HepG2 (cell line): ENCODE measurements at regions not wholly inside any gene's neighbourhood (a gene's known extent, or its start where the extent isn't known, plus 50 kb on each side); places are given as distances from the start of the nearest gene placed in this dataset.

ENCODE experiments used
- HNRNPK ChIP-seq: fragments of 200-400 bp; formaldehyde crosslinking; IDR thresholded peaks from 2 replicates; pipeline ENCODE4 v1.6.1; 2018; ENCODE audit warnings: low read length, low read depth, moderate library complexity, mild to moderate bottlenecking; ENCODE audit not compliant: poor library complexity, severe bottlenecking
- PHF8 ChIP-seq: sonication (generic); formaldehyde crosslinking; IDR thresholded peaks from 2 replicates; pipeline ENCODE4 v1.5.0; 2020; ENCODE audit warnings: missing genetic modification reagents
- SMAD1 ChIP-seq: sonication (generic); formaldehyde crosslinking; IDR thresholded peaks from 2 replicates; pipeline ENCODE4 v1.4.0; 2020; ENCODE audit warnings: missing genetic modification reagents, low read depth, mild to moderate bottlenecking, borderline replicate concordance
- SMC3 ChIP-seq: IDR thresholded peaks from 2 replicates; pipeline ENCODE4 v1.6.1; 2011; ENCODE audit warnings: low read length, improper control_type of control experiment
- ZFP36L1 ChIP-seq: sonication (generic); formaldehyde crosslinking; IDR thresholded peaks from 2 replicates; pipeline ENCODE4 v1.8.0; 2022; ENCODE audit warnings: mild to moderate bottlenecking, missing genetic modification reagents, moderate library complexity
- ZNF101 ChIP-seq: sonication (generic); formaldehyde crosslinking; IDR thresholded peaks from 2 replicates; pipeline ENCODE4 v1.4.0; 2020; ENCODE audit warnings: mild to moderate bottlenecking, low read depth, missing genetic modification reagents, borderline replicate concordance
- ZNF670 ChIP-seq: sonication (generic); formaldehyde crosslinking; IDR thresholded peaks from 2 replicates; pipeline ENCODE4 v1.8.0; 2022; ENCODE audit warnings: mild to moderate bottlenecking, missing genetic modification reagents, borderline replicate concordance
- TF ChIP-seq, protein P1 (sequence below): sonication (generic); formaldehyde crosslinking; IDR thresholded peaks from 2 replicates; pipeline ENCODE4 v1.4.0; 2020; ENCODE audit warnings: mild to moderate bottlenecking, missing genetic modification reagents, borderline replicate concordance
- TF ChIP-seq, protein P2 (sequence below): sonication (generic); formaldehyde crosslinking; IDR thresholded peaks from 2 replicates; pipeline ENCODE4 v1.5.0; 2020; ENCODE audit warnings: mild to moderate bottlenecking, missing genetic modification reagents
- TF ChIP-seq, protein P3 (sequence below): sonication (generic); formaldehyde crosslinking; IDR thresholded peaks from 2 replicates; pipeline ENCODE4 v1.5.1; 2020; ENCODE audit warnings: missing genetic modification reagents, mild to moderate bottlenecking, borderline replicate concordance

DNA sequence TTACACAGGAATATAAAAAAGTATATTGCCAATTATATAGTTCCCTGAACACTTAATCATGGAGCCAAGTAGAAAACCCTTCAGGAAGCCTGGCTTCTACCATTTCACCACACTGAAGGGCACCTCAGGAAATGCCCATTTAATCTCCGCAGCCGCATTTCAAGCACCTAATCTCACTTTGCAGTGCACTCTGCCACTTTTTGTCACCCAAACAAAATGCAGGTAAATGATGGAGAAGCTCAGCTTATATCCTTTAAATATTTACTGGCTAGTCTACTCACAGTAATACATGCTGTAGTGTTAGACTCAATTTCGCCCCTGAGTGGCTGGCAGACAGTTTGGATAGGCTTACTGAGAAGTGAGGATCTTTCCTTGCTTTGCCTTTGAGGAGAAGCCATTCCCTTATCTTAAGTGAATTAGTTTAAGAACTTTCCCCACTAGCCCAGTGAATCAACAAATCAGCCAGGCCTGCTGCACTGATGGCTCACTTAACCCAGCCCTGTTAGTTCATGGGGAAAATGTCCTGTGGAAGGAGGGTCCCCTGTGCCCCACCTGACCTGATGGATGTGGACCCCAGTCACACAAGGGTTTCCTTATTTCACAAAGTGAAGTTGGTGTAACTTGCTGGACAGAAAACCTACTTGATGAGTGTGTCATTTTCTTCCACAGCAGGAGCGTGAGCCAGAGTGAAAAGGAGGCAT, 209.7 kb downstream of the CAAP1 start (continued):
- TF ChIP-seq, protein P1, sequence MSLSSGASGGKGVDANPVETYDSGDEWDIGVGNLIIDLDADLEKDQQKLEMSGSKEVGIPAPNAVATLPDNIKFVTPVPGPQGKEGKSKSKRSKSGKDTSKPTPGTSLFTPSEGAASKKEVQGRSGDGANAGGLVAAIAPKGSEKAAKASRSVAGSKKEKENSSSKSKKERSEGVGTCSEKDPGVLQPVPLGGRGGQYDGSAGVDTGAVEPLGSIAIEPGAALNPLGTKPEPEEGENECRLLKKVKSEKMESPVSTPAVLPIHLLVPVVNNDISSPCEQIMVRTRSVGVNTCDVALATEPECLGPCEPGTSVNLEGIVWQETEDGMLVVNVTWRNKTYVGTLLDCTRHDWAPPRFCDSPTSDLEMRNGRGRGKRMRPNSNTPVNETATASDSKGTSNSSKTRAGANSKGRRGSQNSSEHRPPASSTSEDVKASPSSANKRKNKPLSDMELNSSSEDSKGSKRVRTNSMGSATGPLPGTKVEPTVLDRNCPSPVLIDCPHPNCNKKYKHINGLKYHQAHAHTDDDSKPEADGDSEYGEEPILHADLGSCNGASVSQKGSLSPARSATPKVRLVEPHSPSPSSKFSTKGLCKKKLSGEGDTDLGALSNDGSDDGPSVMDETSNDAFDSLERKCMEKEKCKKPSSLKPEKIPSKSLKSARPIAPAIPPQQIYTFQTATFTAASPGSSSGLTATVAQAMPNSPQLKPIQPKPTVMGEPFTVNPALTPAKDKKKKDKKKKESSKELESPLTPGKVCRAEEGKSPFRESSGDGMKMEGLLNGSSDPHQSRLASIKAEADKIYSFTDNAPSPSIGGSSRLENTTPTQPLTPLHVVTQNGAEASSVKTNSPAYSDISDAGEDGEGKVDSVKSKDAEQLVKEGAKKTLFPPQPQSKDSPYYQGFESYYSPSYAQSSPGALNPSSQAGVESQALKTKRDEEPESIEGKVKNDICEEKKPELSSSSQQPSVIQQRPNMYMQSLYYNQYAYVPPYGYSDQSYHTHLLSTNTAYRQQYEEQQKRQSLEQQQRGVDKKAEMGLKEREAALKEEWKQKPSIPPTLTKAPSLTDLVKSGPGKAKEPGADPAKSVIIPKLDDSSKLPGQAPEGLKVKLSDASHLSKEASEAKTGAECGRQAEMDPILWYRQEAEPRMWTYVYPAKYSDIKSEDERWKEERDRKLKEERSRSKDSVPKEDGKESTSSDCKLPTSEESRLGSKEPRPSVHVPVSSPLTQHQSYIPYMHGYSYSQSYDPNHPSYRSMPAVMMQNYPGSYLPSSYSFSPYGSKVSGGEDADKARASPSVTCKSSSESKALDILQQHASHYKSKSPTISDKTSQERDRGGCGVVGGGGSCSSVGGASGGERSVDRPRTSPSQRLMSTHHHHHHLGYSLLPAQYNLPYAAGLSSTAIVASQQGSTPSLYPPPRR (CRISPR knock-in tag): no peak
- TF ChIP-seq HNRNPK (no peak), PHF8 (CRISPR knock-in tag) (no peak), ZNF670 (CRISPR knock-in tag) (no peak), SMAD1 (CRISPR knock-in tag) (no peak), SMC3 (no peak), ZFP36L1 (no peak), ZNF101 (CRISPR knock-in tag) (no peak)
- TF ChIP-seq, protein P2, sequence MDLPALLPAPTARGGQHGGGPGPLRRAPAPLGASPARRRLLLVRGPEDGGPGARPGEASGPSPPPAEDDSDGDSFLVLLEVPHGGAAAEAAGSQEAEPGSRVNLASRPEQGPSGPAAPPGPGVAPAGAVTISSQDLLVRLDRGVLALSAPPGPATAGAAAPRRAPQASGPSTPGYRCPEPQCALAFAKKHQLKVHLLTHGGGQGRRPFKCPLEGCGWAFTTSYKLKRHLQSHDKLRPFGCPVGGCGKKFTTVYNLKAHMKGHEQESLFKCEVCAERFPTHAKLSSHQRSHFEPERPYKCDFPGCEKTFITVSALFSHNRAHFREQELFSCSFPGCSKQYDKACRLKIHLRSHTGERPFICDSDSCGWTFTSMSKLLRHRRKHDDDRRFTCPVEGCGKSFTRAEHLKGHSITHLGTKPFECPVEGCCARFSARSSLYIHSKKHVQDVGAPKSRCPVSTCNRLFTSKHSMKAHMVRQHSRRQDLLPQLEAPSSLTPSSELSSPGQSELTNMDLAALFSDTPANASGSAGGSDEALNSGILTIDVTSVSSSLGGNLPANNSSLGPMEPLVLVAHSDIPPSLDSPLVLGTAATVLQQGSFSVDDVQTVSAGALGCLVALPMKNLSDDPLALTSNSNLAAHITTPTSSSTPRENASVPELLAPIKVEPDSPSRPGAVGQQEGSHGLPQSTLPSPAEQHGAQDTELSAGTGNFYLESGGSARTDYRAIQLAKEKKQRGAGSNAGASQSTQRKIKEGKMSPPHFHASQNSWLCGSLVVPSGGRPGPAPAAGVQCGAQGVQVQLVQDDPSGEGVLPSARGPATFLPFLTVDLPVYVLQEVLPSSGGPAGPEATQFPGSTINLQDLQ (CRISPR knock-in tag): no peak
- TF ChIP-seq, protein P3, sequence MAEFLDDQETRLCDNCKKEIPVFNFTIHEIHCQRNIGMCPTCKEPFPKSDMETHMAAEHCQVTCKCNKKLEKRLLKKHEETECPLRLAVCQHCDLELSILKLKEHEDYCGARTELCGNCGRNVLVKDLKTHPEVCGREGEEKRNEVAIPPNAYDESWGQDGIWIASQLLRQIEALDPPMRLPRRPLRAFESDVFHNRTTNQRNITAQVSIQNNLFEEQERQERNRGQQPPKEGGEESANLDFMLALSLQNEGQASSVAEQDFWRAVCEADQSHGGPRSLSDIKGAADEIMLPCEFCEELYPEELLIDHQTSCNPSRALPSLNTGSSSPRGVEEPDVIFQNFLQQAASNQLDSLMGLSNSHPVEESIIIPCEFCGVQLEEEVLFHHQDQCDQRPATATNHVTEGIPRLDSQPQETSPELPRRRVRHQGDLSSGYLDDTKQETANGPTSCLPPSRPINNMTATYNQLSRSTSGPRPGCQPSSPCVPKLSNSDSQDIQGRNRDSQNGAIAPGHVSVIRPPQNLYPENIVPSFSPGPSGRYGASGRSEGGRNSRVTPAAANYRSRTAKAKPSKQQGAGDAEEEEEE (CRISPR knock-in tag): no peak
